ENCODE measurements at regions not wholly inside any gene's neighbourhood (a gene's known extent, or its start where the extent isn't known, plus 50 kb on each side); places are given as distances from the start of the nearest gene placed in this dataset.

DNA sequence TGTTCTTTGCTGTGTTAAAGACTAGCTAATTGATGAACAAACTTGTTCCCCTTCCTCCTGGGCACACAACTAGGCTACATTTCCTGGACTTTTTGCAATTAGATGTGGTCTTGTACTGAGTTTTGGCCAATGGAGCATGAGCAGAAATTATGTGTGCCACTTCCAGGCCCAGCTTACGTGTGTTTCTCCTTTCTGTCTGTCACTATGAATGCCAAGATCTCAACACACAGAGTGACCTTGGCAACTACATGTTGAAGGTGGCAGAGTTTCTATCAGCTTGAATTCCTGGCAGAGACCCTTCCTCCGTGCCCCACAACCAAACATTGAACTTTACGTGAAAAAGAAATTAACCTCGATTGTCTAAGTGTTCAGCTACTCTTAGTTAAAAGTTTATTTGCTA is 81.7 kb upstream of the PIAS1 start:
- TF ChIP-seq, protein P1, sequence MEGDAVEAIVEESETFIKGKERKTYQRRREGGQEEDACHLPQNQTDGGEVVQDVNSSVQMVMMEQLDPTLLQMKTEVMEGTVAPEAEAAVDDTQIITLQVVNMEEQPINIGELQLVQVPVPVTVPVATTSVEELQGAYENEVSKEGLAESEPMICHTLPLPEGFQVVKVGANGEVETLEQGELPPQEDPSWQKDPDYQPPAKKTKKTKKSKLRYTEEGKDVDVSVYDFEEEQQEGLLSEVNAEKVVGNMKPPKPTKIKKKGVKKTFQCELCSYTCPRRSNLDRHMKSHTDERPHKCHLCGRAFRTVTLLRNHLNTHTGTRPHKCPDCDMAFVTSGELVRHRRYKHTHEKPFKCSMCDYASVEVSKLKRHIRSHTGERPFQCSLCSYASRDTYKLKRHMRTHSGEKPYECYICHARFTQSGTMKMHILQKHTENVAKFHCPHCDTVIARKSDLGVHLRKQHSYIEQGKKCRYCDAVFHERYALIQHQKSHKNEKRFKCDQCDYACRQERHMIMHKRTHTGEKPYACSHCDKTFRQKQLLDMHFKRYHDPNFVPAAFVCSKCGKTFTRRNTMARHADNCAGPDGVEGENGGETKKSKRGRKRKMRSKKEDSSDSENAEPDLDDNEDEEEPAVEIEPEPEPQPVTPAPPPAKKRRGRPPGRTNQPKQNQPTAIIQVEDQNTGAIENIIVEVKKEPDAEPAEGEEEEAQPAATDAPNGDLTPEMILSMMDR (conservative IDR thresholded peaks at IDR 0.05; ENCODE audit: control insufficient read depth, insufficient read depth, low read depth, low read length): no peak
- no peak for DNase-seq (ENCODE audit: low read depth)
- no peak overlapping the region for H3K4me3 ChIP-seq (ENCODE audit: control insufficient read depth, low read depth, low read length)

DNA sequence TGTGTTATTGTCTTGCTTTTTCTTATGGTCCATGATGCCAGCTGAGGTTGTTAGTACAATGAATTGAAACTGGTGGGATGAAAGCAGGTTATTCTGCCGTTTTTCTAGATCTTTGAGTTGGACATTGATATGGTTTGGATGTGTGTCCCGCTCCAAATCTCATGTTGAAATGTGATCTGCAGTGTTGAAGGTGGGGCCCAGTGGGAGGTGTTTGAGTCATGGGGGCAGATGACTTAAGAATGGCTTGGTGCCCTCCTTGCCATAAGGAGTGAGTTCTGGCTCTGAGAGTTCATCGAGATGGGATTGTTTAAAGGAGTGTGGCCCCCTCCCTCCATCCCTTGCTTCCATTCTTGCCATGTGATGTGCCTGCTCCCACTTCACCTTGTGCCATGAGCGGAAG is 80.3 kb upstream of the PIAS1 start:
- DNase-seq (ENCODE audit: low read depth): no peak
- TF ChIP-seq, protein P1 (conservative IDR thresholded peaks at IDR 0.05; ENCODE audit: control insufficient read depth, insufficient read depth, low read depth, low read length): no peak
- H3K4me3 ChIP-seq (ENCODE audit: control insufficient read depth, low read depth, low read length): no peak overlapping the region

DNA sequence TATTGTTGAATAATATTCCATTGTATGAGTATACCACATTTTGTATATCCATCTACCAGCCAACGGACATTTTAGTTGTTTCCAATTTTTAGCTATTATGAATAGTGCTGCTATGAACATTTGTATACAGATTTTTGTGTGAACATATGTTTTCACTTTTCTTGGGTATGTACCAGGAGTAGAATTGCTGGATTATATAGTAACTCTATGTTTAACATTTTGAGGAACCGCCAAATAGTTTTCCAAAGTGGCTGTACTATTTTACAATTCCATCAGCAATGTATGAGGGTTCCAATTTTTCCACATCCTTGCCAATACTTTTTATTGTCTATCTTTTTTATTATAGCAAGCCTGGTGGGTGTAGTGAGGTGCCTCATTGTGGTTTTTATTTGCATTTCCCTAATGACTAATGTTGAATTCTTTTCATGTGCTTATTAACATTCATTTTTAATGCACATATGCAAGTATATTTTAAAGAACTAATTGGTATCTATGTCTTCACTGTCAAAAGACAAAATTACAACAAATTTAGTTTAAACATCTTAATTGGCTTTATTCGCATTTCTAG is 77.5 kb upstream of the PIAS1 start:
- TF ChIP-seq, protein P1 (conservative IDR thresholded peaks at IDR 0.05; ENCODE audit: control insufficient read depth, insufficient read depth, low read depth, low read length): no peak
- H3K4me3 ChIP-seq (ENCODE audit: control insufficient read depth, low read depth, low read length): no peak overlapping the region
- no peak for DNase-seq (ENCODE audit: low read depth)

DNA sequence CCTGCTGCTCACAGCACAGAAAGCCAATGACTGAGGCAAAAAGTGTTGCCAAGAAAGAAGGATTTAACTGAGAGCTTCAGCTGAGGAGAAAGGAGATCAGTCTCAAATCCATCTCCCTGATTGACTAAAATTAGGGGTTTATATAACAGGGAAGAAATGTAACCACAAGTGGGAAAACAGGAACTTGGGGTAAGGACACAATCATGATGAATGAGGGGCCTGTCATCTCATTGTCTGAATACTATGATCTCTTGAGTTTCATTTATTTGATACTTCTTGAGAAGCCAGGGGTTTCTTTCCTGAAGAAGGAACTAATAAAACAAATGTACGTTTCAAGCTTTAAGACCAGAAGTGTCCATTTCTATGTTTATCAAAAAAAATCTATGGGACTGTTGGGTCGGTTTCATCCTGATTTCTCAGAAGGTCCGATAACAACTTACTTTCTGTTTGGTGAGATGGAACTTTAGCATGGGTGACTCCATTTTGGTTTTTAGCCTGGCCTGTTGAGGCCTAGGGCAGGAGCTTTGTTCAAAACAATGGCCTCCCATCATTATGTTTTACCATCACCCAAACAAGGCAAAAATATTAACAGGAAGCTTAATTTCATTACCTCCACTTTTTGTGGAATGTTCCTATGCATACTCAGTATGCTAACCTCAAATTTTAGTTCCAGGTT is 76.6 kb upstream of the PIAS1 start:
- no peak overlapping the region for H3K4me3 ChIP-seq (ENCODE audit: control insufficient read depth, low read depth, low read length)
- TF ChIP-seq, protein P1 (conservative IDR thresholded peaks at IDR 0.05; ENCODE audit: control insufficient read depth, insufficient read depth, low read depth, low read length): no peak
- DNase-seq (ENCODE audit: low read depth): no peak

DNA sequence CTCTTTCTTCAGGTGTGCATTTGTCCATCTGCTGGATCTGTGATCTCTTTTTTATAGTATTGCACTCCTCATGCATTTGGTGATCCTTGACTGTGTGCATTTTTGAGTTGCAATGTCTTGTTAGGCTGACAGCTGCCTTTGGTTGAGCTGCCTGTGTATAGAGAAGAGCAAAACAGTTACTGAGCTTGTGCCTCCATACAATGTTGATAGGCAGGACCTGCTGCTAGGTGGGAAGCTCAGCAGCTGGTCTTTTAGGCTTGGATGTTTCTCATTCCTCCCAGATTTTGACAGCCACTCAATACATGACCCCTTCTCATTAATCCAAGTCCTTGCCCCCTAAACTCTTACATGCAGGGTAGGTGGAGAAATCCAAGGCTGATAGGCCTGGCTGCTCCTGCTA is 74.8 kb upstream of the PIAS1 start:
- no peak for DNase-seq (ENCODE audit: low read depth)
- no peak overlapping the region for H3K4me3 ChIP-seq (ENCODE audit: control insufficient read depth, low read depth, low read length)
- TF ChIP-seq, protein P1 (conservative IDR thresholded peaks at IDR 0.05; ENCODE audit: control insufficient read depth, insufficient read depth, low read depth, low read length): no peak

DNA sequence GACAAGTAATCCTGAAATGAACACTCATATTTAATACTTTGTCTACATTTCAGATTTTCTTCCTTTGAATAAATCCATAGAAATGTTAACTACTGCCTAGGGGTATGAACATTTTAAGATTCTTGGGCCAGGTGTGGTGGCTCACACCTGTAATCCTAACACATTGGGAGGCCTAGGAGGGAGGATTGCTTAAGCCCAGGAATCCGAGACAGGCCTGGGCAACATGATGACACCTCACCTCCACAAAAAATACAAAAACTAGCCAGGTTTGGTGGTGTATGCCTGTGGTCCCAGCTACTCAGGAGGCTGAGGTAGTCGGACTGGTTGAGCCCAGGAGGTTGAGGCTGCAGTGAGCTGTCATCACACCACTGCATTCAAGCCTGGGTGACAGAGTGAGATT is 73.9 kb upstream of the PIAS1 start:
- DNase-seq (ENCODE audit: low read depth): no peak
- TF ChIP-seq, protein P1 (conservative IDR thresholded peaks at IDR 0.05; ENCODE audit: control insufficient read depth, insufficient read depth, low read depth, low read length): no peak
- H3K4me3 ChIP-seq (ENCODE audit: control insufficient read depth, low read depth, low read length): no peak overlapping the region
